SK-N-SH (cell line): ENCODE measurements at regions not wholly inside any gene's neighbourhood (a gene's known extent, or its start where the extent isn't known, plus 50 kb on each side); places are given as distances from the start of the nearest gene placed in this dataset.
"Not testable (repeated sequence)": the region's sequence is repeated elsewhere in the genome, so short reads cannot be mapped to it uniquely, and the experiment has no call there.

Source experiments
- CTCF ChIA-PET: fragments of 300-600, 350-600 bp; formaldehyde crosslinking; extraction: SDS; loops from one replicate; lab custom pipeline; 2021; lab: Yijun Ruan, JAX
- POLR2A ChIA-PET: fragments of 350-600 bp; sonication (Branson Sonifier 250); formaldehyde crosslinking; extraction: SDS; loops from one replicate; lab custom pipeline; 2020; ENCODE audit warnings: antibody characterized with exemption, inconsistent platforms; lab: Yijun Ruan, JAX
- DNase-seq: peaks from one replicate; pipeline ENCODE4 v3.0.0; 2012
- H2AFZ ChIP-seq: fragments of 200-600 bp; sonication (generic); 2 replicates; pipeline ENCODE4 v1.8.1; 2016; ENCODE audit warnings: antibody characterized with exemption, mild to moderate bottlenecking, low read depth
- H3F3A ChIP-seq: fragments of 200-600 bp; sonication (generic); replicated peaks from 2 replicates; pipeline ENCODE3; 2016; ENCODE audit warnings: antibody characterized with exemption, mild to moderate bottlenecking; ENCODE audit not compliant: insufficient read depth
- H3K27ac ChIP-seq, 2 experiments: fragments of 200-500 bp in 1 of 2; fragments of 200-600 bp in 1 of 2; sonication (Bioruptor generic) in 1 of 2; sonication (generic), shearing (Covaris generic) in 1 of 2; 2 replicates each; pipeline versions ENCODE4 v1.5.1 to v1.6.1; 2014 to 2016; ENCODE audit warnings: low read depth in 2 of 2, inconsistent platforms in 1 of 2, low read length in 1 of 2, mild to moderate bottlenecking in 1 of 2, mixed read lengths in 1 of 2
- H3K27me3 ChIP-seq: fragments of 200-600 bp; sonication (generic), shearing (Covaris generic); 2 replicates; pipeline ENCODE4 v1.6.1; 2016; ENCODE audit warnings: mixed run types; ENCODE audit not compliant: insufficient read depth
- H3K36me3 ChIP-seq, 2 experiments: fragments of 200-500 bp in 1 of 2; fragments of 200-600 bp in 1 of 2; sonication (Bioruptor generic) in 1 of 2; sonication (generic) in 1 of 2; replicated peaks in 1 of 2; 2 replicates each; pipeline versions ENCODE3 to v1.5.1; 2014 to 2016; ENCODE audit warnings: low read length in 1 of 2, mild to moderate bottlenecking in 1 of 2; ENCODE audit not compliant: insufficient read depth in 2 of 2, control insufficient read depth in 1 of 2
- H3K4me1 ChIP-seq, 2 experiments: fragments of 200-500 bp in 1 of 2; fragments of 200-600 bp in 1 of 2; sonication (Bioruptor generic) in 1 of 2; sonication (generic), shearing (Covaris generic) in 1 of 2; 2 replicates each; pipeline versions ENCODE4 v1.5.1 to v1.6.1; 2014 to 2016; ENCODE audit warnings: low read depth in 1 of 2, low read length in 1 of 2, mixed run types in 1 of 2; ENCODE audit not compliant: insufficient read depth in 2 of 2, control insufficient read depth in 1 of 2
- H3K4me2 ChIP-seq: fragments of 200-600 bp; sonication (generic), shearing (Covaris generic); 2 replicates; pipeline ENCODE4 v1.6.1; 2017; ENCODE audit warnings: mixed run types
- H3K4me3 ChIP-seq, 2 experiments: fragments of 200-500 bp in 1 of 2; fragments of 200-600 bp in 1 of 2; sonication (Bioruptor generic) in 1 of 2; sonication (generic), shearing (Covaris generic) in 1 of 2; 2 replicates each; pipeline versions ENCODE4 v1.5.1 to v1.8.1; 2014 to 2016; ENCODE audit warnings: low read depth in 2 of 2, inconsistent platforms in 1 of 2, low read length in 1 of 2, mild to moderate bottlenecking in 1 of 2, mixed read lengths in 1 of 2, moderate library complexity in 1 of 2
- H3K79me2 ChIP-seq: fragments of 200-600 bp; sonication (generic); 2 replicates; pipeline ENCODE4 v1.8.1; 2017; ENCODE audit warnings: mild to moderate bottlenecking; ENCODE audit not compliant: insufficient read depth
- H3K9ac ChIP-seq: fragments of 200-600 bp; sonication (generic); 2 replicates; pipeline ENCODE4 v1.6.1; 2017; ENCODE audit warnings: mixed run types
- H3K9me2 ChIP-seq: fragments of 200-600 bp; sonication (generic); 2 replicates; pipeline ENCODE4 v1.6.1; 2017; ENCODE audit warnings: mixed run types
- H3K9me3 ChIP-seq: fragments of 200-600 bp; sonication (generic); 2 replicates; pipeline ENCODE4 v1.6.1; 2017; ENCODE audit warnings: mixed run types, mild to moderate bottlenecking, moderate library complexity
- H4K20me1 ChIP-seq: fragments of 200-600 bp; sonication (generic); 2 replicates; pipeline ENCODE4 v1.6.1; 2017; ENCODE audit warnings: mild to moderate bottlenecking, mixed run types; ENCODE audit not compliant: insufficient read depth
- CHD2 ChIP-seq: fragments of 150-350 bp; IDR thresholded peaks from 2 replicates; pipeline ENCODE4 v1.6.1; 2018; ENCODE audit warnings: low read length; ENCODE audit not compliant: partially characterized antibody
- ELF1 ChIP-seq: IDR thresholded peaks from 2 replicates; pipeline ENCODE4 v1.4.0; 2012
- EZH2phosphoT487 ChIP-seq: fragments of 200-600 bp; sonication (generic); IDR thresholded peaks from 2 replicates; pipeline ENCODE4 v1.6.1; 2017; ENCODE audit warnings: low read depth, mixed run types, mild to moderate bottlenecking, antibody characterized with exemption, moderate library complexity, borderline replicate concordance
- FOXJ3 ChIP-seq: sonication (generic); formaldehyde crosslinking; IDR thresholded peaks from 2 replicates; pipeline ENCODE4 v1.5.1; 2020; ENCODE audit warnings: mild to moderate bottlenecking, missing genetic modification reagents
- JUND ChIP-seq: IDR thresholded peaks from 2 replicates; pipeline ENCODE4 v1.4.0; 2012
- NFIC ChIP-seq: IDR thresholded peaks from 2 replicates; pipeline ENCODE4 v1.4.0; 2012; ENCODE audit warnings: borderline replicate concordance
- NRF1 ChIP-seq: IDR thresholded peaks from 2 replicates; pipeline ENCODE4 v1.6.1; 2012; ENCODE audit warnings: low read depth, mild to moderate bottlenecking, low read length
- POLR2AphosphoS5 ChIP-seq: IDR thresholded peaks from 2 replicates; pipeline ENCODE4 v1.6.1; 2012; ENCODE audit warnings: low read depth, low read length
- RCOR1 ChIP-seq: fragments of 150-350 bp; IDR thresholded peaks from 2 replicates; pipeline ENCODE4 v1.6.1; 2017; ENCODE audit warnings: antibody characterized with exemption, low read length
- RXRA ChIP-seq: IDR thresholded peaks from 2 replicates; pipeline ENCODE4 v1.4.0; 2012; ENCODE audit warnings: low read depth, mild to moderate bottlenecking, borderline replicate concordance
- SIN3A ChIP-seq: IDR thresholded peaks from 2 replicates; pipeline ENCODE4 v1.6.1; 2012; ENCODE audit warnings: low read depth, mild to moderate bottlenecking, low read length, moderate library complexity, borderline replicate concordance
- SMC3 ChIP-seq: IDR thresholded peaks from 2 replicates; pipeline ENCODE4 v1.6.1; 2012; ENCODE audit warnings: low read depth, low read length, improper control_type of control experiment
- TAF1 ChIP-seq: IDR thresholded peaks from 2 replicates; pipeline ENCODE4 v1.6.1; 2012; ENCODE audit warnings: low read depth, mild to moderate bottlenecking, low read length, moderate library complexity, borderline replicate concordance
- TEAD4 ChIP-seq: IDR thresholded peaks from 2 replicates; pipeline ENCODE4 v1.4.0; 2012; ENCODE audit warnings: mild to moderate bottlenecking, borderline replicate concordance; ENCODE audit not compliant: insufficient read depth
- USF1 ChIP-seq: IDR thresholded peaks from 2 replicates; pipeline ENCODE4 v1.4.0; 2012; ENCODE audit warnings: low read depth, borderline replicate concordance
- YY1 ChIP-seq: IDR thresholded peaks from 2 replicates; pipeline ENCODE4 v1.4.0; 2012; ENCODE audit warnings: low read depth, mild to moderate bottlenecking
- WGBS: methylation state at CpG from one replicate; pipeline ENCODE4 v1.1.6; 2017; ENCODE audit warnings: low lambda C conversion rate; 5-methylcytosine and 5-hydroxymethylcytosine counted together
- TF ChIP-seq, protein P1 (sequence below): fragments of 150-350 bp; IDR thresholded peaks from 2 replicates; pipeline ENCODE4 v1.6.1; 2016; ENCODE audit warnings: mild to moderate bottlenecking, low read depth, low read length

GRCh38 chr14:105962532-105962931, 436.1 kb downstream of the TMEM121 start:
- H3K4me2 ChIP-seq: no peak overlapping the region
- no peak overlapping the region for H3K27ac ChIP-seq
- H3K79me2 ChIP-seq: no peaks in the 10 kb centered on the region
- H2AFZ ChIP-seq: no peak overlapping the region
- ChIA-PET CTCF (no interaction called here), POLR2A (no interaction called here)
- H3K9me3 ChIP-seq: no peaks in the 10 kb centered on the region
- DNase-seq: no peak
- 1% methylated on average over 3 of the region's 3 CpGs for WGBS
- H4K20me1 ChIP-seq: no peaks in the 10 kb centered on the region
- H3K4me1 ChIP-seq: no peaks in the 10 kb centered on the region
- no peak overlapping the region for H3K4me3 ChIP-seq
- peaks cover 6% of the 10 kb centered on the region; the same call in 1 of the 2 replicates for H3K27me3 ChIP-seq
- H3F3A ChIP-seq: no peaks in the 10 kb centered on the region
- no peak for TF ChIP-seq TAF1
- no peak for TF ChIP-seq FOXJ3 (CRISPR knock-in tag)
- TF ChIP-seq JUND: no peak
- TF ChIP-seq RXRA: no peak
- no peak for TF ChIP-seq SMC3
- no peak for TF ChIP-seq RCOR1
- TF ChIP-seq USF1: no peak
- no peak for TF ChIP-seq NRF1
- no peak for TF ChIP-seq TEAD4
- TF ChIP-seq POLR2AphosphoS5: no peak
- no peak for TF ChIP-seq SIN3A
- TF ChIP-seq, protein P1, sequence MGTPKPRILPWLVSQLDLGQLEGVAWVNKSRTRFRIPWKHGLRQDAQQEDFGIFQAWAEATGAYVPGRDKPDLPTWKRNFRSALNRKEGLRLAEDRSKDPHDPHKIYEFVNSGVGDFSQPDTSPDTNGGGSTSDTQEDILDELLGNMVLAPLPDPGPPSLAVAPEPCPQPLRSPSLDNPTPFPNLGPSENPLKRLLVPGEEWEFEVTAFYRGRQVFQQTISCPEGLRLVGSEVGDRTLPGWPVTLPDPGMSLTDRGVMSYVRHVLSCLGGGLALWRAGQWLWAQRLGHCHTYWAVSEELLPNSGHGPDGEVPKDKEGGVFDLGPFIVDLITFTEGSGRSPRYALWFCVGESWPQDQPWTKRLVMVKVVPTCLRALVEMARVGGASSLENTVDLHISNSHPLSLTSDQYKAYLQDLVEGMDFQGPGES: no peak
- TF ChIP-seq NFIC: no peak
- no peaks in the 10 kb centered on the region for H3K9me2 ChIP-seq
- H3K36me3 ChIP-seq: no peaks in the 10 kb centered on the region
- H3K9ac ChIP-seq: no peak overlapping the region

- no peaks in the 10 kb centered on the region for H3F3A ChIP-seq
- DNase-seq: no peak
- TF ChIP-seq, protein P1: no peak
- TF ChIP-seq ELF1 (no peak), EZH2phosphoT487 (no peak), RCOR1 (no peak), YY1 (no peak), CHD2 (no peak)
- TF ChIP-seq, all 33 proteins: peak for 0
- H3K4me2 ChIP-seq: no peak overlapping the region
- no peak overlapping the region for H3K9ac ChIP-seq
- WGBS: 5% methylated on average over 10 of the region's 11 CpGs
- H3K9me3 ChIP-seq: no peaks in the 10 kb centered on the region
- H3K9me2 ChIP-seq: no peaks in the 10 kb centered on the region
- peaks cover 29% of the 10 kb centered on the region for H3K27me3 ChIP-seq
- no peak overlapping the region for H3K4me3 ChIP-seq
- H2AFZ ChIP-seq: no peak overlapping the region
- no peak overlapping the region for H3K27ac ChIP-seq
- ChIA-PET POLR2A (no interaction called here), CTCF (no interaction called here)
- H3K4me1 ChIP-seq: no peaks in the 10 kb centered on the region
- no peaks in the 10 kb centered on the region for H3K79me2 ChIP-seq
- H3K36me3 ChIP-seq: no peaks in the 10 kb centered on the region
- no peaks in the 10 kb centered on the region for H4K20me1 ChIP-seq
These were observed 441.9 kb downstream of the TMEM121 start for GRCh38 chr14:105968291-105968690.

DNA sequence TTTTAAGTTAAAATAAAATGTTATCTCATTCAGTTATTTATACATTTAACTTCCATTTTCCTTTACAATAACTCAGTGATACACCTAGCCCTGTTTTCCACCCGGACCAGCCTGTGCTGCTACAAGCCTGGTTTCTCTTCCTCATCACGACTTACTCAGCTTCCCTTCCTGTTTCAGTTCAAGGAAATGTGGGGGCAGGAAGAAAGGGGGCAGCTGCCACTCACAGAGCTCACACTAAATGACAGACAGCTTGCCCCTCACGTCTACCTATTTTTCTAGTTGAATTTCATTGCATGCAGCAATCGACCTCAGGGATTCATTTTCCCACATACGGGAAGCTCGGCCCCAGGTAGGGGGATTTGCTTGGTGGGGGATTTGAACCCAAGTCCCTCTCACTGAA, 442.6 kb downstream of the TMEM121 start:
- H3K4me2 ChIP-seq, H3K9ac ChIP-seq, H3K4me3 ChIP-seq, H2AFZ ChIP-seq, DNase-seq, H3K79me2 ChIP-seq, H3K4me1 ChIP-seq, H3K36me3 ChIP-seq, H3F3A ChIP-seq, H3K9me2 ChIP-seq, H3K27ac ChIP-seq, POLR2A ChIA-PET, CTCF ChIA-PET, H3K9me3 ChIP-seq, H4K20me1 ChIP-seq: not testable (repeated sequence)
- peaks cover 29% of the 10 kb centered on the region for H3K27me3 ChIP-seq
- WGBS: 0% methylated on average over 6 of the region's 6 CpGs

- H3K4me3 ChIP-seq, H3F3A ChIP-seq, DNase-seq, CTCF ChIA-PET, H3K4me2 ChIP-seq, H3K4me1 ChIP-seq, H4K20me1 ChIP-seq, H3K79me2 ChIP-seq, POLR2A ChIA-PET, H3K9me3 ChIP-seq, H3K9ac ChIP-seq, H3K36me3 ChIP-seq, H2AFZ ChIP-seq, H3K9me2 ChIP-seq, H3K27ac ChIP-seq: not testable (repeated sequence)
- peaks cover 29% of the 10 kb centered on the region for H3K27me3 ChIP-seq
- WGBS: 4% methylated on average over 5 of the region's 8 CpGs
These were observed 444.4 kb downstream of the TMEM121 start for GRCh38 chr14:105970821-105971220.
